GM21619 (cell line): ENCODE measurements at regions not wholly inside any gene's neighbourhood (a gene's known extent, or its start where the extent isn't known, plus 50 kb on each side); places are given as distances from the start of the nearest gene placed in this dataset.
"Not testable (repeated sequence)": the region's sequence is repeated elsewhere in the genome, so short reads cannot be mapped to it uniquely, and the experiment has no call there.

Experiments
- ATAC-seq: cut with Tn5 transposase; IDR thresholded peaks from one replicate; pipeline ENCODE4 v1.9.1; 2021; ENCODE audit not compliant: unreplicated experiment

GRCh38 chr2:182631299-182631698 lies 84.8 kb upstream of the DNAJC10 start:
- no peak for ATAC-seq

GRCh38 chr2:182634386-182634785 lies 81.7 kb upstream of the DNAJC10 start:
- no peak for ATAC-seq

GRCh38 chr2:182636699-182637098 lies 79.4 kb upstream of the DNAJC10 start:
- ATAC-seq: no peak

- ATAC-seq: no peak
These were observed 77.4 kb upstream of the DNAJC10 start for GRCh38 chr2:182638667-182639066.

- no peak for ATAC-seq
These were observed 76.1 kb upstream of the DNAJC10 start for GRCh38 chr2:182639971-182640370.

- peak; percentile 100 for ATAC-seq
These were observed 73.7 kb upstream of the DNAJC10 start for GRCh38 chr2:182642328-182642727.

GRCh38 chr2:182646763-182647498 lies 69.1 kb upstream of the DNAJC10 start:
- no peak for ATAC-seq

- no peak for ATAC-seq
These were observed 68.6 kb upstream of the DNAJC10 start for GRCh38 chr2:182647499-182647787.

GRCh38 chr2:182649316-182649715 lies 66.7 kb upstream of the DNAJC10 start:
- ATAC-seq: peak; percentile 69

GRCh38 chr2:182650704-182651103 lies 65.4 kb upstream of the DNAJC10 start:
- ATAC-seq: no peak

- ATAC-seq: no peak
These were observed 63.7 kb upstream of the DNAJC10 start for GRCh38 chr2:182652326-182652725.

- ATAC-seq: no peak
These were observed 60.3 kb upstream of the DNAJC10 start for GRCh38 chr2:182655750-182656149.

GRCh38 chr2:182664212-182664611 lies 51.8 kb upstream of the DNAJC10 start:
- no peak for ATAC-seq

GRCh38 chr2:182665500-182665899 lies 50.6 kb upstream of the DNAJC10 start:
- ATAC-seq: not testable (repeated sequence)
